ENCODE measurements at regions not wholly inside any gene's neighbourhood (a gene's known extent, or its start where the extent isn't known, plus 50 kb on each side); places are given as distances from the start of the nearest gene placed in this dataset.
"Not testable (repeated sequence)": the region's sequence is repeated elsewhere in the genome, so short reads cannot be mapped to it uniquely, and the experiment has no call there.

DNA sequence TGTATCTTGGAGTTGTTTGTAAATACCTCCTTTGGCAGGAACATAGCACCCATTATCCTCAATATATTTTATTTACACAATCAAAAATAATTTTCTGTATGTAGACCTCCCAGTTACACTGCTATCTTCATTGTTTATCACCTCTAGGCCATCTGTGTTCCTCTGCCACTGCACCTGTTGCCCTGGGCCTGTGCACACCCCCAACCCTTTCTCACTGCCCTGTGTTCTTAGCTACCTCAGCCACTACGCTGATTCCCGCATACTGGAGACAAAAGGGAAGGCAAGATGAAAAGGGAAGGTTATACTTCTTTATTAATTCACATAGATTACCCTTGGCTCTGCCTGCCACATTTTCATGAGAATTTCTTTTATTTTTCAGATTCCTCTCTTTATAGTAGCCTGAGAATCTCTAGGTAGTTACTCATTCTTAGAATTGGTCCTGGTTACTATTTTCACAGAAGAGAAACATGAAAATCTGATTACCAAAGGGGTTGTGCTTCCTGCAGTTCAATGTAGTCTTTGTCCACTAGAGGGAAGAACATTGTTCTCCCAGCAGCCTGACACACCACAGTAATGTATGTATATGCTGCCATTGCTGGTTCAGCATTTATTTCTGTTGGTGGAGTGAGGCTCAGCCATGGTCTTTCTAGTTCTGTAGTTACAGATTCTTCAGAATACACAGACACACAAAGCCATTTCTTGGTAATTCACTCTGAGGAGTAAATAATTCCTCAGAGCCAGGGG is 1947.5 kb downstream of the KHDRBS2 start:
- not testable (repeated sequence) for H3K4me2 ChIP-seq (ENCODE audit: low read length); DNase-seq
- WGBS (ENCODE audit: extremely low coverage, insufficient coverage, insufficient read length) = no CpG with 5 or more reads among the region's 2 CpGs

DNA sequence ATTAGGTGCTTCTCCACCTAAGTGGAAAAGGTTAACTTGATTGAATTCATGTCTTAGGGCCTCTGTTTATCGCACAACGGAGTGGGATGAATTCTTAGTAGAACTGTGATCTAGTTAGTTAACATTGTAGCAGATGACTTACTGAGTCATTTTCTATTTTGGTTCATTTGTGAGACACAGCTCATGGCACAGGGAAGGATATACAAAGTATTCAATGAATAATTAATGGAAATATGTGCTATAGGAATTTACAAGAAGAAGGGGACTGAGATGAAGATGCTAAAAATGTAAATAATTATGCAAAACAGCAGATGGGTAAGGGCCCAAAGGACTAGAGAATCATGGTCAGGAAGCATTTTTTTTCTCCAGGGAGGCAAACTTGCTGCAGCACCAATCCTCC is 1950.9 kb downstream of the KHDRBS2 start:
- H3K79me1 ChIP-seq (ENCODE audit: low read length); H4K91ac ChIP-seq (ENCODE audit: low read depth, low read length); H3K4me1 ChIP-seq (ENCODE audit: control insufficient read depth in 1 of 2, insufficient read depth in 2 of 2, low read length in 2 of 2): not testable (repeated sequence)

More for the DNA sequence above, 1947.5 kb downstream of the KHDRBS2 start:
- not testable (repeated sequence) for H3K4ac ChIP-seq (ENCODE audit: low read depth, low read length); H3K18ac ChIP-seq (ENCODE audit: low read length); H3K9ac ChIP-seq (ENCODE audit: low read length); H2BK12ac ChIP-seq (ENCODE audit: low read length); H2AFZ ChIP-seq (ENCODE audit: insufficient read depth, low read length, poor library complexity); H2BK120ac ChIP-seq (ENCODE audit: insufficient read depth, low read length, poor library complexity); H3K79me2 ChIP-seq (ENCODE audit: control insufficient read depth, insufficient read depth, low read length, poor library complexity); H3K27me3 ChIP-seq (ENCODE audit: insufficient read depth, low read length); H3K36me3 ChIP-seq (ENCODE audit: control insufficient read depth in 1 of 2, insufficient read depth in 2 of 2, low read length in 2 of 2); H4K8ac ChIP-seq (ENCODE audit: low read depth, low read length); H2BK5ac ChIP-seq (ENCODE audit: low read depth, low read length, poor library complexity); H3K23ac ChIP-seq (ENCODE audit: low read length); H4K91ac ChIP-seq (ENCODE audit: low read depth, low read length); H3K9me3 ChIP-seq (ENCODE audit: insufficient read depth, low read depth, low read length); H2AK5ac ChIP-seq (ENCODE audit: low read length); H3K14ac ChIP-seq (ENCODE audit: low read length); H3K4me3 ChIP-seq (ENCODE audit: low read depth, low read length); H3K4me1 ChIP-seq (ENCODE audit: control insufficient read depth in 1 of 2, insufficient read depth in 2 of 2, low read length in 2 of 2); H4K12ac ChIP-seq (ENCODE audit: low read depth, low read length); H3K27ac ChIP-seq (ENCODE audit: low read depth, low read length); H3K79me1 ChIP-seq (ENCODE audit: low read length)

DNA sequence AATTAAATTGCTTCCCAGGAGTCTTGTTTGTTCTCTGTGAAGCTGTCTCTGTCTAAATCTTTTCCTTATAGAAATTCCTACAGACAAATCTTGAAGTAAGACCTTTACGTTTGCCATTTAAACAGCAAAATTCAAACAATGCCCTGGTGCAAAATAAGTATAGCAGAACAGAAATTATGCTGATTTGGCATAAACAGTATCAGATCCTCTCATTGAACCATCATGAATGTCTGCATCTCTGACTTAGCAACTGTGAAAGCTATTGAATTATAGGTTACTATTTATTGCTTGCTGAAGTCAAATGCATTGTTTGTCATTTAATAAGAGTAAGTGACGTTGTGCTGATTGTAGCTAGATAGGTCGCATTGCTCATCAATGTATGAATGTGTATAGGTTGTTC is 1952.3 kb downstream of the KHDRBS2 start:
- DNase-seq = not testable (repeated sequence)

More for the DNA sequence above, 1950.9 kb downstream of the KHDRBS2 start:
- H3K36me3 ChIP-seq (ENCODE audit: control insufficient read depth in 1 of 2, insufficient read depth in 2 of 2, low read length in 2 of 2); H3K4me2 ChIP-seq (ENCODE audit: low read length); H2BK5ac ChIP-seq (ENCODE audit: low read depth, low read length, poor library complexity); H2AK5ac ChIP-seq (ENCODE audit: low read length); H3K79me2 ChIP-seq (ENCODE audit: control insufficient read depth, insufficient read depth, low read length, poor library complexity); H4K12ac ChIP-seq (ENCODE audit: low read depth, low read length); H3K9me3 ChIP-seq (ENCODE audit: insufficient read depth, low read depth, low read length); H3K18ac ChIP-seq (ENCODE audit: low read length); H2AFZ ChIP-seq (ENCODE audit: insufficient read depth, low read length, poor library complexity); H3K27ac ChIP-seq (ENCODE audit: low read depth, low read length); H3K9ac ChIP-seq (ENCODE audit: low read length); H2BK120ac ChIP-seq (ENCODE audit: insufficient read depth, low read length, poor library complexity); H3K27me3 ChIP-seq (ENCODE audit: insufficient read depth, low read length); DNase-seq; H3K4me3 ChIP-seq (ENCODE audit: low read depth, low read length); H3K23ac ChIP-seq (ENCODE audit: low read length); H2BK12ac ChIP-seq (ENCODE audit: low read length); H3K14ac ChIP-seq (ENCODE audit: low read length); H3K4ac ChIP-seq (ENCODE audit: low read depth, low read length); H4K8ac ChIP-seq (ENCODE audit: low read depth, low read length): not testable (repeated sequence)
- WGBS (ENCODE audit: extremely low coverage, insufficient coverage, insufficient read length) = no CpG with 5 or more reads among the region's 2 CpGs

DNA sequence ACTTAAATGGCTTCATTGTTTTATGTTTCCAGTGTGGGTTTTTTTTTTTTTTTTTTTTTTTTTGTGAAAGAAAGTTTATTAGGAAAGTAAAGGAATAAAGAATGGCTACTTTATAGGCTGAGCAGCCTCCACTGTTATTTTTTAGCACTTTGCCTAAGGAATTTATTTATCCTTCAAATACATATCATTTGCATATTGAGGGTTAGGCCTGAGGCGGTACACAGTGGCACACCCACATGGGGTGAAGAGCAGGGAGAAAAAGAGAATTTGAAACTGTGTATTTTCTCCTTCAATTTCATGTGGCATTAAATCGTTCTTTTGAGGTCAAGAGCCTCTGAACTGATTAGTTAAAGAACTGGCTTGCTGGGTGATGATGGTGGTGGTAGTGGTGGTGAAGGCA is 1977.1 kb downstream of the KHDRBS2 start:
- not testable (repeated sequence) for H2BK12ac ChIP-seq (ENCODE audit: low read length); H3K4me1 ChIP-seq (ENCODE audit: control insufficient read depth in 1 of 2, insufficient read depth in 2 of 2, low read length in 2 of 2); H3K4me2 ChIP-seq (ENCODE audit: low read length); H2BK5ac ChIP-seq (ENCODE audit: low read depth, low read length, poor library complexity); H2AFZ ChIP-seq (ENCODE audit: insufficient read depth, low read length, poor library complexity); H3K79me1 ChIP-seq (ENCODE audit: low read length); H3K18ac ChIP-seq (ENCODE audit: low read length); H3K9ac ChIP-seq (ENCODE audit: low read length); H4K91ac ChIP-seq (ENCODE audit: low read depth, low read length); H4K8ac ChIP-seq (ENCODE audit: low read depth, low read length); H3K9me3 ChIP-seq (ENCODE audit: insufficient read depth, low read depth, low read length); H3K4me3 ChIP-seq (ENCODE audit: low read depth, low read length); H3K36me3 ChIP-seq (ENCODE audit: control insufficient read depth in 1 of 2, insufficient read depth in 2 of 2, low read length in 2 of 2); H3K23ac ChIP-seq (ENCODE audit: low read length); DNase-seq; H3K27me3 ChIP-seq (ENCODE audit: insufficient read depth, low read length); H3K14ac ChIP-seq (ENCODE audit: low read length); H3K27ac ChIP-seq (ENCODE audit: low read depth, low read length); H3K4ac ChIP-seq (ENCODE audit: low read depth, low read length); H2AK5ac ChIP-seq (ENCODE audit: low read length); H2BK120ac ChIP-seq (ENCODE audit: insufficient read depth, low read length, poor library complexity); H3K79me2 ChIP-seq (ENCODE audit: control insufficient read depth, insufficient read depth, low read length, poor library complexity); H4K12ac ChIP-seq (ENCODE audit: low read depth, low read length)
- no CpG with 5 or more reads among the region's 2 CpGs for WGBS (ENCODE audit: extremely low coverage, insufficient coverage, insufficient read length)

More for the DNA sequence above, 1952.3 kb downstream of the KHDRBS2 start:
- not testable (repeated sequence) for H3K27me3 ChIP-seq (ENCODE audit: insufficient read depth, low read length); H2AFZ ChIP-seq (ENCODE audit: insufficient read depth, low read length, poor library complexity); H3K36me3 ChIP-seq (ENCODE audit: control insufficient read depth in 1 of 2, insufficient read depth in 2 of 2, low read length in 2 of 2); H2AK5ac ChIP-seq (ENCODE audit: low read length); H3K79me2 ChIP-seq (ENCODE audit: control insufficient read depth, insufficient read depth, low read length, poor library complexity); H3K4me2 ChIP-seq (ENCODE audit: low read length); H3K27ac ChIP-seq (ENCODE audit: low read depth, low read length); H3K4me1 ChIP-seq (ENCODE audit: control insufficient read depth in 1 of 2, insufficient read depth in 2 of 2, low read length in 2 of 2); H3K79me1 ChIP-seq (ENCODE audit: low read length); H3K18ac ChIP-seq (ENCODE audit: low read length); H2BK12ac ChIP-seq (ENCODE audit: low read length); H3K4me3 ChIP-seq (ENCODE audit: low read depth, low read length); H3K14ac ChIP-seq (ENCODE audit: low read length); H3K23ac ChIP-seq (ENCODE audit: low read length); H3K4ac ChIP-seq (ENCODE audit: low read depth, low read length); H4K91ac ChIP-seq (ENCODE audit: low read depth, low read length); H2BK5ac ChIP-seq (ENCODE audit: low read depth, low read length, poor library complexity); H2BK120ac ChIP-seq (ENCODE audit: insufficient read depth, low read length, poor library complexity); H4K12ac ChIP-seq (ENCODE audit: low read depth, low read length); H4K8ac ChIP-seq (ENCODE audit: low read depth, low read length); H3K9me3 ChIP-seq (ENCODE audit: insufficient read depth, low read depth, low read length); H3K9ac ChIP-seq (ENCODE audit: low read length)
- no CpG with 5 or more reads among the region's 3 CpGs for WGBS (ENCODE audit: extremely low coverage, insufficient coverage, insufficient read length)

Data from trophoblast cell (in vitro differentiated cells and primary cell).